GM13976 (cell line): ENCODE measurements at regions not wholly inside any gene's neighbourhood (a gene's known extent, or its start where the extent isn't known, plus 50 kb on each side); places are given as distances from the start of the nearest gene placed in this dataset.

Source experiments
- DNase-seq: peaks from one replicate; pipeline ENCODE4 v3.0.0; 2012; ENCODE audit warnings: low spot score
- in situ Hi-C: fragments of 300-500 bp; cut with MboI; formaldehyde crosslinking; loops from one replicate; pipeline ENCODE4 v1.12.0; 2022; ENCODE audit warnings: low sequenced_read_pairs, mixed read lengths, inconsistent platforms; ENCODE audit not compliant: unreplicated experiment
- TF ChIP-seq, protein P1 (sequence below): IDR thresholded peaks from 2 replicates; pipeline ENCODE4 v1.5.1; 2012; ENCODE audit warnings: borderline replicate concordance, mild to moderate bottlenecking; ENCODE audit not compliant: insufficient read depth; ENCODE audit errors: extremely low read depth, missing control alignments, control extremely low read depth

DNA sequence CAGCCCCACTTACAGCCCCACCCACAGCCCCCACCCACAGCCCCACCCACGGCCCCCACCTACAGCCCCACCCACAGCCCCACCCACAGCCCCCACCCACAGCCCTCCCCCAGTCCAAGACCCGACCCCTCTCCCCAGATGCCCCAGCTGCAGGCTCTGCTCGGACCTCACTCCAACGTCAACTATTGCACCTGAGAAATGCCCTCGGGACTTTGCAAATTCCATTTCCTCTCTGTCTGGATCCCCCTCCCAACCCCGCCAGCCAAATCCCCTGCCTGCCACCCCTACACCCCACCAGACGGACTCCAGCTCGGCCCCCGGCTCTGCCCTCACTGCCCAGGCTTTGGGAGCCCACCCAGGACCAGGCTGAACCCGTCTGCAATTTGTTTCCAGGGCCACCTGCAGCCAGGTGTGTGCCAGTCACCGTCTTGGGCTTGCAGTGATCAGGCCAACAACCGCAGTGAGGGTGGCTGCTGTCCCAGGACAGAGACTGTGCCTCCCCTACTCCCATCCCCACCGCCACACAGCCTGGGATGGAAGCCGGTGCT, 662.8 kb downstream of the BRD1 start:
- TF ChIP-seq, protein P1, sequence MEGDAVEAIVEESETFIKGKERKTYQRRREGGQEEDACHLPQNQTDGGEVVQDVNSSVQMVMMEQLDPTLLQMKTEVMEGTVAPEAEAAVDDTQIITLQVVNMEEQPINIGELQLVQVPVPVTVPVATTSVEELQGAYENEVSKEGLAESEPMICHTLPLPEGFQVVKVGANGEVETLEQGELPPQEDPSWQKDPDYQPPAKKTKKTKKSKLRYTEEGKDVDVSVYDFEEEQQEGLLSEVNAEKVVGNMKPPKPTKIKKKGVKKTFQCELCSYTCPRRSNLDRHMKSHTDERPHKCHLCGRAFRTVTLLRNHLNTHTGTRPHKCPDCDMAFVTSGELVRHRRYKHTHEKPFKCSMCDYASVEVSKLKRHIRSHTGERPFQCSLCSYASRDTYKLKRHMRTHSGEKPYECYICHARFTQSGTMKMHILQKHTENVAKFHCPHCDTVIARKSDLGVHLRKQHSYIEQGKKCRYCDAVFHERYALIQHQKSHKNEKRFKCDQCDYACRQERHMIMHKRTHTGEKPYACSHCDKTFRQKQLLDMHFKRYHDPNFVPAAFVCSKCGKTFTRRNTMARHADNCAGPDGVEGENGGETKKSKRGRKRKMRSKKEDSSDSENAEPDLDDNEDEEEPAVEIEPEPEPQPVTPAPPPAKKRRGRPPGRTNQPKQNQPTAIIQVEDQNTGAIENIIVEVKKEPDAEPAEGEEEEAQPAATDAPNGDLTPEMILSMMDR: no peak
- in situ Hi-C loops: no loop called here
- no peak for DNase-seq

DNA sequence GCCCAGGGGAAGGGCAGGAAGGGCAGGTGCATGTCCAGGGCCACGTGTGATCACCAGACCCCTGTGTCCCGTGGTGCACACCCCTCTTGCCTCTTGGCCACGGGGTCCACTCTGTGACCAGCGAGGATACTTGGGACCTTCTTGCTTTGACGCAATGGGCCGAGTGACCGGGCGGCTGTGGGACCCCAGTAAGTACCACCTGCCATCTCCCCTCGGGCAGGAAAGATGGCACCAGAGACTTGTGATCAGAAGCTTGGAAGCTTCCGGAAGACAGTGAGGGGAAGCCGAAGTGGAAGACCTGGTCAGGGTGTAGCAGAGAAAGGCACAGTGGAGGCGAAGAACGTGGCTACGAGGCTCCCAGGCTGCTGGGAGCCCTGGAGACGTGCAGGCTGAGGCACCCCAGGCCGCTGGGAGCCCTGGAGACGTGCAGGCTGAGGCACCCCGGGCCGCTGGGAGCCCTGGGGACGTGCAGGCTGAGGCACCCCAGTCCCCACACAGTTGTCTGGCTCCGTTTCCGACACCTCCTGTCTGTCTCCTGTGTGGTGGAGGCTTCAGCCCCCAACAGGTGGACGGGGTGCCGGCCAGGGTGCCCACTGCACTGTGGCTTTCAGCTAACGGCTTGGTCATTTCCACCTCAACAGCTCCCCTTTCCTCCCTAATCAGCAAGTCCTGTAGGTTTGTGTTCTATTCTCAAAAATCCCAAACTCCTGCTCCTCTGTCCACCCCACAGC, 663.5 kb downstream of the BRD1 start:
- in situ Hi-C loops: no loop called here
- TF ChIP-seq, protein P1: no peak
- DNase-seq: no peak

DNA sequence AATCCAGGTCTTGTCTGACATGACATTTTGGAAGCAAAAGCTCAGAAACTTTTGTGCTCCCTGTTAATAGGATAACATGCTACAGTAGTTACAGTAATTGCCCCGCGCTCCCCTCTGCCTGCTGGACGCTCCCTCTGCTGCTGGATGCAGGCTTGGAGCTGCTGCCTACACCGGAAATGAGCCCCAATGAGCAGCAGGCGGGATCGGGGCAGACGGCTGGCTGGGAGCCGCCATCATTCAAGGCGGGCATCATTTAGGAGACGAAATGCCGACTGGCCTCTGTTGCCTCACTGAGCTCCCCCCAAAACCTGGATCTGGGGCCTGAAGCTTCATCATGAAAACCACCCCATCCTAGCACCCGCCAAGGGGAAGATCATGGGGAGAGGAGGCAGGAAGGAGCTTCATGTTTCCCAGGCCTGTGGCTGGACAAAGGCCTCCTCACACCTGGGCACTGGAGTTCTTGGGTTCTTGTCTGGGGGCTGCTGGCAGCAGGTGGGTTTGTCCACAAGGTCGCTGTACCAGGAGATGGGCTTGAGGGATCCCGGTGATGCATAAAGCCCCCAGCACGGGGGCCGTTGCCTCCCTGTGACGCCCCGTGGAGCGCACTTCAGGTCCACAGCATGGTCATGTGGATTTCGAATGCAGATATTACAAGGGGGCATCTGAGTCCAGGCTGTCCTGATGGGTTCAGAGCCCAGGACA, 664.3 kb downstream of the BRD1 start:
- DNase-seq: peak; percentile 17

DNA sequence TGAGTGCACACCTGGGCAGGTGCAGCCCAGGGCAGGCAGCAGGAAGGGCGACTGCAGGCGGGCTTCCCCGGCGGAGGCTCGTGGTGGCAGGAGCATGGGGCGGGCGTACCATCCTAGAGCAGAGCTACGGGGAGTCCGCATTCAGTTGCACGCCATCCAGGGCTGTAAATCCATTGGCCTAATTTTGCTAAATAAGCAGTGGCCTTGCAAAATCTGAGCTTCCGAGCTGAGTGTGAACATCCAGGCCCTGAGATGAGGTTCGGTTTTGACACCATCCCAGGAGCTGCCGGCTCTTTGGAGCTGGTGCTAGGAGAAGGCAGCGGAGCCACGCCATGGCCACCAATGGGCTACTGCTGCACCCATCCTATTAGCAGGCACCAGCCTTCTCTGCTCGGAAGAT, 664.8 kb downstream of the BRD1 start:
- TF ChIP-seq, protein P1: no peak
- in situ Hi-C loops: no loop called here
- DNase-seq: no peak

More for the DNA sequence above, 664.3 kb downstream of the BRD1 start:
- TF ChIP-seq, protein P1: no peak
- in situ Hi-C loops: no loop called here

DNA sequence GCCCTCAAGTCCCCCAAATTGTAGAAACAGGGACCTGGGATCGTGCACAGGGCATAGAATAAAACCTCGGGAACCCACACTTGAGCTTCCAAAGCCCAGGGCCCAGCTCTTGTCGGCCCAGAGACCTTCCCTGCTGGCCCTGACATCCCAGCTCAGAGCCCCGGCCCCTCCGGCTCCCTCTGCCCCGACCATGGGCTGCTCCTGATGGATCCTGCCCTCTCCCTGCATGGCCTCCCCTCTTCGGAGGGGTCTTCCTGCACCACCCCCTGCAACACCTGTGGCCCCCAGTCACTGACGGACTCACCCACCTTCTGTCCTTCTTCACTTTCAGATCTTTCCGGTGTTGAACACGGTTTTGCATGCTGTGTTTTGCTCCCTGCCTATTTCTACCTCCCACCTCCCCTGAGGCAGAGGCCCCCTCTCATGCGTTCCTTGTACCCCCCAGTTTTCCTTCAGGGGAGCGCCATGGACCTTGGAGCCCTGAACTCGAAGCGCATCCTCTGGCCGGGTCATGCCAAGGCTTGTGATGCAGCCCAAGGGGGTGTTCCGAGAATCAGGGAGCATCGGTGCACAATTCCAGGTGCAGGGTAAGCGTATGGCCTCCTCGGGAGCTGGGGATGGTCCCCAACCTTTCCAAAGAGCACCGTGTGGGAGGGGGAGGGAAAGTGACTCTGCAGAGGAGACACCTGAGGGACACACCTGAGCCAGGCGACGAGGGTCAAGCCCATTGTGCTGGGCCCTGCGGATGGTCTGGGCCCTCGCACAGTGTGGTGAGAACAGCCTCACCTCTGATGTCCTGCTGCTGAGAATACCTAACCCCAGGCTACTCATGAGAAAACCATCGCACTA, 666.4 kb downstream of the BRD1 start:
- TF ChIP-seq, protein P1: no peak
- DNase-seq: peak; percentile 20
- in situ Hi-C loops: no loop called here
